T-helper 1 cell treated with Interleukin-12 subunit alpha and Interleukin-12 subunit beta and Interleukin-4 antibody, amounts not matched to agents 30 μg/mL and 1 μg/mL, for 36 hours (primary cell): ENCODE measurements at regions not wholly inside any gene's neighbourhood (a gene's known extent, or its start where the extent isn't known, plus 50 kb on each side); places are given as distances from the start of the nearest gene placed in this dataset.

ENCODE experiments used
- H3K27ac Mint-ChIP-seq: one replicate; pipeline ENCODE4 v1.8.0; 2021; ENCODE audit warnings: mild to moderate bottlenecking, mixed read lengths
- H3K27me3 Mint-ChIP-seq: one replicate; pipeline ENCODE4 v1.8.0; 2021; ENCODE audit warnings: low read depth, mixed read lengths
- H3K36me3 Mint-ChIP-seq: one replicate; pipeline ENCODE4 v1.8.0; 2021; ENCODE audit warnings: low read depth, mixed read lengths
- H3K4me1 Mint-ChIP-seq: one replicate; pipeline ENCODE4 v1.8.0; 2021; ENCODE audit warnings: low read depth, mixed read lengths
- H3K4me3 Mint-ChIP-seq: one replicate; pipeline ENCODE4 v1.8.0; 2021; ENCODE audit warnings: mild to moderate bottlenecking, moderate library complexity, mixed read lengths
- H3K9me3 Mint-ChIP-seq: one replicate; pipeline ENCODE4 v1.8.0; 2021; ENCODE audit warnings: mixed read lengths

DNA sequence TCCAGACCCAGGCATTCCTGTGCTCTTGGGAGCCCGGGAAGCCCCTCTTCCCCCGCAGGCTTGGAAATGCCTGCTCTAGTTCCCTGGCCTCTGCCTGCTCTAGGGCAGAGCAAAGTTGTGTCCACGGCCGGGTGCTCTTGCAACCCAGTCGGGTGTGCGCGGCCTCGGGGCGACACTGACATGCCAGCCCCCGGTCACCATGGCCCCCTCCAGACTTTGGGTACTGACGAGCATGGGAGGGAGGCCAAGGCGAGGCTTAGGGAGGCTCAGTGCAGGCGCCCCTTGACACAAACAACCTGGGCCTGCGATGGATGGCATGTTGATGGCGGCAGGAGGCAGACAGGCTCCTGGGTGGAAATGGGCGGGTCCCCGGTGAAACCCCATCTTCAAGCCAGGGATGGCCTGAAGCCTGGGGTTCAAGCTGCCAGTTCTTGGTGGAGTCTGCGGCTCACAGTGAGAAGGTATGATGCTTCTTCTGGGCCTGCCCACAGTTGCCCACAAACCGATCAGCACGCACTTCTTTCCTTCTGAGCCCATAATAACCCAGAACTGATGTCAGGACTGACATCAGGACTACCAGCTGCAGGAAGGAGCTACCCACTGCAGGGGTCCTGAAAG, 689.9 kb downstream of the DSC3 start:
- H3K9me3 Mint-ChIP-seq: peaks cover 15% of the 10 kb centered on the region
- H3K36me3 Mint-ChIP-seq: no peaks in the 10 kb centered on the region
- H3K27ac Mint-ChIP-seq: no peak overlapping the region
- no peaks in the 10 kb centered on the region for H3K27me3 Mint-ChIP-seq
- no peak overlapping the region for H3K4me3 Mint-ChIP-seq
- no peaks in the 10 kb centered on the region for H3K4me1 Mint-ChIP-seq

DNA sequence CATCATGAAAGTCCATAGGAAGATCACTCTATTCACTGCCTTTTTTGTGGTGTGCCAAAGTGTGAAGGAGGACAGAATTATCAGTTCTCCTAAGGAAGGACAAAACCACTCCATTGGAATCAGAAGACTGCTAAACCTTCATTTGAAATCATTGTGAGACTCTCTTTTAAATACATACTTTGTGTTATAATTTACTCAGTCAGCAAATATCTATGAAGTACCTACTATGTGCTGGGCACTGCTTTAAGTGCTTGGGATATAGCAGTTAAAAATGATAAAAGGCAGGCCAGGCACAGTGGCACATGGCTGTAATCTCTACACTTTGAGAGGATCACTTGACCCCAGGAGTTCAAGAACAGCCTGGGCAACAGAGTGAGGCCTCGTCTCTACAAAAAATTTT, 692.3 kb downstream of the DSC3 start:
- H3K9me3 Mint-ChIP-seq: peaks cover 15% of the 10 kb centered on the region

DNA sequence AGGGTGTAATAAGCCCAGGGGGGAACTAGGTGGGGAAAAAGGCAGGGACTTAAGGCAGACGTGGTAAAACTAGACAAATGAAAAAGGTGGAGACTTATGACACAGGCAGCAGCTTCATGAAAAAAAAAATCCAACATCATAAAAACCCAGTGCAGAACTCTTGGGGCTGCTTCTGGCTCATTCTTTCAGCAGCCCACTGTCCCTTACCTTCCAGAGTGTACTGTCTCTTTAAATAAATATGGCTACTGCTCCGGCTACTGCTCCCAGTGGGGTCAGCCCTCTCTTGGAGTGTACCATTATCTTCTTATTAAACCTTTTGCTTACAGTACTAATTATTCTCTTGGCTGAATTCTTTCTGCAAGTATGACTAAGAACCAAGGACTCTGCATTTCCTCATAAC, 699.5 kb downstream of the DSC3 start:
- no peak overlapping the region for H3K27ac Mint-ChIP-seq
- H3K27me3 Mint-ChIP-seq: no peaks in the 10 kb centered on the region
- no peak overlapping the region for H3K4me3 Mint-ChIP-seq
- H3K9me3 Mint-ChIP-seq: peaks cover 5% of the 10 kb centered on the region
- H3K4me1 Mint-ChIP-seq: no peaks in the 10 kb centered on the region
- H3K36me3 Mint-ChIP-seq: no peaks in the 10 kb centered on the region

More for the DNA sequence above, 692.3 kb downstream of the DSC3 start:
- no peaks in the 10 kb centered on the region for H3K36me3 Mint-ChIP-seq
- H3K27me3 Mint-ChIP-seq: no peaks in the 10 kb centered on the region
- no peak overlapping the region for H3K4me3 Mint-ChIP-seq
- no peaks in the 10 kb centered on the region for H3K4me1 Mint-ChIP-seq
- no peak overlapping the region for H3K27ac Mint-ChIP-seq

DNA sequence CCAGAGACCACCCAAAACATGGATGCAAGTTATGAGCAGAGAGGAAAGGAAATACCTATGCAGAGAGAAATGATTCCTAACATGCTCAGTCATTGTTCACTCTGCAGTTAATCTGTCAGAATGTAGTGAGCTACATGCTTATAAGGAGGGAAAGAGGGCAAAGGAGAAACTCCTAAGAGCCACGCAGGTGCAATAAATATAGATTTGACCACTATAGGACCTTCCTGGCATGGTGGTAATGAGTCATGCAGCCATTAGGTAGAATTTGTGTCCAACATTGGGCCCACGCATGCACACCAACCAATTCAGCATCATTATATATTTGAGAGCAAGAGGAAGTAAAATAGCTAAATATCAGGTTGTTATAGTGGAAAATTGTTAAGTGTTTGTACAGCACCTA, 699.9 kb downstream of the DSC3 start:
- H3K4me1 Mint-ChIP-seq: no peaks in the 10 kb centered on the region
- H3K36me3 Mint-ChIP-seq: no peaks in the 10 kb centered on the region
- no peak overlapping the region for H3K27ac Mint-ChIP-seq
- peaks cover 3% of the 10 kb centered on the region for H3K9me3 Mint-ChIP-seq
- H3K4me3 Mint-ChIP-seq: no peak overlapping the region
- H3K27me3 Mint-ChIP-seq: no peaks in the 10 kb centered on the region

DNA sequence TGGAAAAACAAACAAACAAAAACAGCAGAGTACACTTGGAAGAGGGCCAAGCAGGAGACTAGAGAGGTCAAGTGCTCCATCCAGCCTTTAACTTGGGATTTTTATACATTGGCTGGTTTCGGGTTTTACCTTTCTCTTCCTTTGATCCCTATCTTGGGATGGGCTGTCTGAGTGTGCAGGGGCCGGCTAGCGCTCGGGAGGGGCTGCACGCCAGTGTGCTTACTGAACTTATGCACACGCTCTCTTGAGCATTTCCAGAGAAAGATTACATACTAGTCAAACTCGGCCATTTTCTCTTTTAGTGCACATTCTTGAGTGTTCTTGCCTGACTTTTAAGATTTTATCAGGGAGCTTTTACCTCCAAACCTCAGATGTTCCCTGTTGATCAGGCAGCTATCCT, 707.8 kb downstream of the DSC3 start:
- H3K27me3 Mint-ChIP-seq: no peaks in the 10 kb centered on the region
- no peak overlapping the region for H3K27ac Mint-ChIP-seq
- H3K4me3 Mint-ChIP-seq: no peak overlapping the region
- no peaks in the 10 kb centered on the region for H3K4me1 Mint-ChIP-seq
- no peaks in the 10 kb centered on the region for H3K9me3 Mint-ChIP-seq
- no peaks in the 10 kb centered on the region for H3K36me3 Mint-ChIP-seq

DNA sequence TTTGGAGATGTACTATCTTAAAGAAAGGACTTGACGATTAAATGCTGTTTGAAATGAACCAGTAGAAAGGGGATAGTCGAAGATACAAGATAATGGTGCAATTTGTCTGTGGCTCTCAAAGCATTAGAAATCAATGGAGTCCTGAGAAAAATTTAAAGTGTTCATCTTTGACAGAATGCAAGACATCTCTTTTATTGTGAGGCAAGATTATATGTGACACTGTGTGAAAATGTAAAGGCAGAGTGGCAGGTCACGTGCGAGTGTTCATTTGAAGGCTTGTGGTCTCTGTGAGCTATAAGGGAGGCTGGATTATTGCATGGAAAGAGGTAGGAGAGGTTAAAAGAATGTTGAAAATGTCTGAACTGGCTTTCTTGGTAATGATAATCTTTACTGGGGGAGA, 709.2 kb downstream of the DSC3 start:
- H3K4me1 Mint-ChIP-seq: no peaks in the 10 kb centered on the region
- no peaks in the 10 kb centered on the region for H3K27me3 Mint-ChIP-seq
- H3K36me3 Mint-ChIP-seq: no peaks in the 10 kb centered on the region
- peaks cover 9% of the 10 kb centered on the region for H3K9me3 Mint-ChIP-seq
- H3K27ac Mint-ChIP-seq: no peak overlapping the region
- H3K4me3 Mint-ChIP-seq: no peak overlapping the region

DNA sequence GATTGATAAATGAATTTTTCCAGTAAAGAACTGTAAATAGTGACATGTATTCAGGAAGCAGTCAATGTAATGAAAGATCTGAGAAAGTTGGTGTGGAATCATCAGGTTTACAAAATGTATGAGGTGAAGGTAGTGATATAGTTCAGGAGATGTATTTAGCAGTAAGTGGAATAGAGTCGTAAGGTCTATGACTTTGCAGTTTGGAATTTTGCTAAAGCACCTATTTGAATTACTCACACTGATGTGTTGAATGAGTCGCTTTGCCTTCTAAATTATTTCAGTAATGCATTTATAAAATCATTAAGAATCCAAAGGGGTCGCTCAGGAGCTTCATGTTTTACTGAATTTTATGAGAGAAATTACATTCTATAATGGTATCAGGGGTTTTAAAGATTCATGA, 713.7 kb downstream of the DSC3 start:
- no peaks in the 10 kb centered on the region for H3K36me3 Mint-ChIP-seq
- no peaks in the 10 kb centered on the region for H3K27me3 Mint-ChIP-seq
- no peak overlapping the region for H3K27ac Mint-ChIP-seq
- no peak overlapping the region for H3K4me3 Mint-ChIP-seq
- H3K9me3 Mint-ChIP-seq: peaks cover 9% of the 10 kb centered on the region
- H3K4me1 Mint-ChIP-seq: no peaks in the 10 kb centered on the region

DNA sequence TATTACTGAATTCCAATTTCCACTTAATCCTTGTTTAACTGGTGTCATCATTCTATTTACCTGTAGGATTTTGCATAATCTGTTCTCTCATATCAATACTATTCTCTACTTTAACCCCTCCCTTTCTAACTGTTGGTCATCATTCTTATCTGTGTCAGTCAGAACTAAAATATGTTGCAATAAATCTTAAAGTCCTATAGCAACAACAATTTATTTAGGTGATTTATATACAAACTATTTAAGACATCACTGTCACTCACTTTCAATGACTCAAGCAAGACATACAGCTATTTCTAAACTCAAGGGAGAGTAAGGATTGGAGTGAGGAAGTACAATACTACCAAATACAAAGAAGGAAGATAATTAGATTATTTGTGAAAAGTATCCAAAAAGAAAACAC, 740.4 kb downstream of the DSC3 start:
- Mint-ChIP-seq H3K36me3 (no peaks in the 10 kb centered on the region), H3K4me3 (no peak overlapping the region), H3K27ac (no peak overlapping the region), H3K9me3 (peaks cover 6% of the 10 kb centered on the region), H3K4me1 (no peaks in the 10 kb centered on the region), H3K27me3 (no peaks in the 10 kb centered on the region)

DNA sequence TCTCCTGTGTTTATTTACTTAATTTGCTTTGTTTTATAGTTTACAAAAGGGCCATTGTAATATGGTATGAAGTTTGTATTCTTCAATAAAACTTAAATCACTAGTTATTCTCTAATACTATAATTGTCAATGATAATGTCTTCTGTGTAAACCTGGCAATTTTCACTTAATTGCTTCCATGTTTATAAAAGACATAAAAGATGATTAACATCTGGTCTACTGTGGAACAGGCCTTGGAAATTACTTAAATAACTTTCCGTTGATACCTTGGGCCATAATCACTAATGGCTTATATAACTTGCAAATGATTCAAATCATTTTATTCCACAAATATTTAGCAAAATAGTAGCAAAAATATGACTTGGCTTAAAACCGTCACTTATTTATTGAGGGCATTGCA, 743.8 kb downstream of the DSC3 start:
- Mint-ChIP-seq H3K9me3 (peaks cover 9% of the 10 kb centered on the region), H3K4me3 (no peak overlapping the region), H3K36me3 (no peaks in the 10 kb centered on the region), H3K27ac (no peak overlapping the region), H3K4me1 (no peaks in the 10 kb centered on the region), H3K27me3 (no peaks in the 10 kb centered on the region)

DNA sequence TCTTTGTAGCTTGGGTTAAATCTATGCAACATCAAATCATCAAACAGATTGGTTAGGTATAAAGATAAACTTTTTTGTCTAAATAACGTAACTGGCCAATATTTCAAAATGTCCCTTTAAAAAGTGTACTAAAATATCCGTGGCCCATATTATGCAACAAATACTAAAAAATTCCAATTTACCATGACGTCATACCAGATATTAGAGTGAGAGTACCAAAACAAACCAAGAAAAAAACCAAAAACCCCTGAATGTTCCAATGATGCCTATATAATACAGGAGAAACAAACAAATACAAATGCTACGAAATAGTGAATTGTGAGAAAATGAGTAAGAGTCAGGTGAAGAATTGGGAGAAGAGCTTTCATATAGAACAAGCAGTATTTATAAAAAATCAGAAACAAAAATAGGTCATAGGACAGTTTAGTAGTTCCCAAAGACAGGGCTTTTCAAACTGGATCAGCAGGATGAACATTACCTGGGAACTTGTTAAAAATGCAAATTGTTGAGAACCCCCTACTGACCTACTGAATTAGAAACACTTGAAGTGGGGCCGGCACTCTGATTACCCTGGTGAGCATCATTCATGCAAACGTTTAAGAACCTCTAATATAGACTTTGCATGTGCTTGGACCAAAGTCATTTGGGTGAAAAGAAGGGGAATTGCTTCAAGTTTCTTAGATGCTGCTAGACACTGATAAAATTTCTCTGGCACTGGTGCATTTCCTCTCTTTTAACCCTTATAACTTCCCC, 753.7 kb downstream of the DSC3 start:
- H3K27me3 Mint-ChIP-seq: no peaks in the 10 kb centered on the region
- no peaks in the 10 kb centered on the region for H3K36me3 Mint-ChIP-seq
- peaks cover 4% of the 10 kb centered on the region for H3K9me3 Mint-ChIP-seq

DNA sequence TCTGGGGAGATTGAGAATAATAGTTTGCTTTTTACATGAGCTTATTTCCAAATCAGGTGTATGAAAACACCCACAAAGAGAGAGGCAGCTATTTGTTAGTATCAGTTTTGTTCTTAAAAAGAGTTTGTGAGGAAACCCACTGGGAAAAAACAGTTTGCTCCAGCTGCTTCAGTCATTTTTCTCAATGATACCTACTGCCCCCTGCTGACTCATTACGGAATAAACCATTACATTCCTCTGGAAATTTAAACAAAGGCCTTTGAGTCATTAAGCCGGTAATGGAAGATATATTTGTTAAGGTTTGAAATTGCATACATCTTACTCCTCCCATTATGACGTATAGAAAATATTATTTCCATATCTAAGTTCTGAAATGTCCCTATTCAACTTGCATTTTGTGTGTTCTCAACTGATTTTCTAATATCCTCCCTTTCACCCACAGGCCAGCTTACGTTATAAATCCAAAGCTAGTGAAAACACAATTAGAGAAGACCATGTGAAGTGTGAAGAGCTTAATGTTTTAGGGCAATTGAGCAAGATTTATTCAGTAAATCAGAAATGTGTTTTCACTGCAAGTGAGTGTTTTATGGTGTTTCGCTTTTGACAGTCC, 761.6 kb downstream of the DSC3 start:
- H3K4me3 Mint-ChIP-seq: no peak overlapping the region

More for the DNA sequence above, 753.7 kb downstream of the DSC3 start:
- no peaks in the 10 kb centered on the region for H3K4me1 Mint-ChIP-seq
- no peak overlapping the region for H3K4me3 Mint-ChIP-seq
- no peak overlapping the region for H3K27ac Mint-ChIP-seq

DNA sequence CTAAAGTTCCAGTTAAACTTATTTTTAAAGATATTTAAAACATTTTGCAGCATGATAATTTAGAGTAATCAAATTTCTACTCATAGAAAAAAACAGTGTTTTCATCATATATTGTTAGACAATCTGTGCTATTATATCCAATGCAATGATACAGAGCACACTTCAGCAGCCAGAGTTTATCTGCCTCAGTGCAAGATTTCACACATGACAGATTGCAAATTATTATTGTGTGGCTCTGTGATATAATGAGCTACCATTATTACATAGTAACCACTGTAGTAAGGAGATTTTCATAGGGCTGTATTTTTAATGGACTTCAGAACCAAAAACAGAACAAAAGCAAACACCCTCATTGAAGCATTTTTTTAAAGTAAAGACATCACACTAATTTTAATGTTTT, 762.4 kb downstream of the DSC3 start:
- Mint-ChIP-seq H3K36me3 (no peaks in the 10 kb centered on the region), H3K4me1 (no peaks in the 10 kb centered on the region), H3K27ac (no peak overlapping the region), H3K4me3 (no peak overlapping the region), H3K27me3 (no peaks in the 10 kb centered on the region), H3K9me3 (no peaks in the 10 kb centered on the region)

More for the DNA sequence above, 761.6 kb downstream of the DSC3 start:
- H3K9me3 Mint-ChIP-seq: no peaks in the 10 kb centered on the region
- no peaks in the 10 kb centered on the region for H3K4me1 Mint-ChIP-seq
- no peaks in the 10 kb centered on the region for H3K27me3 Mint-ChIP-seq
- no peaks in the 10 kb centered on the region for H3K36me3 Mint-ChIP-seq
- no peak overlapping the region for H3K27ac Mint-ChIP-seq

DNA sequence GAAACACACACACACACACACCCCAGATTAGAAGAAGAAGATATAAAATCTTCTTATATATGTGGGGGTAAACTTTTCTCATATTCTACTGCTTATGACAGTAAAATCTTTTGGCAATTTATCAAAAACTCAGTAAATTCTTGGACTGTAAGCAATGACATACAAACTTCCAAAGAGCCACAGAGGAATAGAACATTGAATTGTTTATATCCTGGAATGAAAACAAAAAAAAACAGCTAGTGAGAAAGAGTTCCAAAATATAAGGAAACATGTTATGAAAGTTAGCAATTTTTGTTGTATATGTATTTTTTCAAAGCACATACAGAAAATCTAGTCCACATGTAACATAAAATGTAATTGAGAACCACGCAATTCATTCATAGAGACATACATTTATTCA, 764.9 kb downstream of the DSC3 start:
- H3K9me3 Mint-ChIP-seq: no peaks in the 10 kb centered on the region
- H3K36me3 Mint-ChIP-seq: no peaks in the 10 kb centered on the region
- H3K27me3 Mint-ChIP-seq: no peaks in the 10 kb centered on the region
- no peaks in the 10 kb centered on the region for H3K4me1 Mint-ChIP-seq
- H3K27ac Mint-ChIP-seq: no peak overlapping the region
- no peak overlapping the region for H3K4me3 Mint-ChIP-seq

DNA sequence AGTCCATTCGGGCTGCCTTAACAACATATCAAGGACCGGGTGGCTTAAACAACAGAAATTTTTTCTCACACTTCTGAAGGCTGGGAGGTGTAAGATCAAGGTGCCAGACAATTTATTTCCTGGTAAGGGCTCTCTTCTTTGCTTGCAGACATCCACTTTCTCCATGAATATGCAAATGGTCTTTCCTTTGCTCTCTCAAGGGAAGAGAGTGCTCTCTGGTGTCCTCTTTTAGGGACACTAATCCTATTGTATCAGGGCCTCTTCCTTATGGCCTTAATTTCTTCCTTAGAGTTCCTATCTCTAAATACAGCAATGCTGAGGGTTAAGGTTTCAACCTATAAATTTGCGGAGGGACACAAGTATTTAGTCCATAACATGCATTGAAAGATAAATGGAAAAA, 770.8 kb downstream of the DSC3 start:
- Mint-ChIP-seq H3K36me3 (no peaks in the 10 kb centered on the region), H3K9me3 (no peaks in the 10 kb centered on the region), H3K27me3 (no peaks in the 10 kb centered on the region), H3K4me1 (no peaks in the 10 kb centered on the region), H3K27ac (no peak overlapping the region), H3K4me3 (no peak overlapping the region)

DNA sequence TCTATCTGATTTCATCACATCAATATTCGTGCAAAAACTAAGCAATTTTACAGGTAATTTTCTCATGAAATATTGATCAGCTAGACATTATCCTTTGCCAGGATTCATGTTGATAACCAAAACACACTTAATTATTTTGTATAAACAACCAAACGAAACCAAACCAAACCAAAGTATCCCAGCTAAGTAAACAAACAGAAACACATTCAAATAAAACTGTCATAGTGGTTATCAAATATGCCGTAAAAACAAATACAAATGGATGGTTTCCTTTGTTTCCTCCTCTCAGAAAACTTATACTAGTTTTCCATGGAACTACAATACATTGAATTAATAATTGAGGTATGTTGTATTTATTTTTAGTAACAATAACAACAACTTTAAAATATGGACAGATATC, 777.4 kb downstream of the DSC3 start:
- Mint-ChIP-seq H3K4me1 (no peaks in the 10 kb centered on the region), H3K4me3 (no peak overlapping the region), H3K27ac (no peak overlapping the region), H3K9me3 (no peaks in the 10 kb centered on the region), H3K36me3 (no peaks in the 10 kb centered on the region), H3K27me3 (no peaks in the 10 kb centered on the region)
